NCI-H2227 (cell line): ENCODE measurements at regions not wholly inside any gene's neighbourhood (a gene's known extent, or its start where the extent isn't known, plus 50 kb on each side); places are given as distances from the start of the nearest gene placed in this dataset.

Source experiments
- DNase-seq: peaks from one replicate; lab custom pipeline; 2025; ENCODE audit not compliant: unreplicated experiment; lab: John Stamatoyannopoulos, UW

DNA sequence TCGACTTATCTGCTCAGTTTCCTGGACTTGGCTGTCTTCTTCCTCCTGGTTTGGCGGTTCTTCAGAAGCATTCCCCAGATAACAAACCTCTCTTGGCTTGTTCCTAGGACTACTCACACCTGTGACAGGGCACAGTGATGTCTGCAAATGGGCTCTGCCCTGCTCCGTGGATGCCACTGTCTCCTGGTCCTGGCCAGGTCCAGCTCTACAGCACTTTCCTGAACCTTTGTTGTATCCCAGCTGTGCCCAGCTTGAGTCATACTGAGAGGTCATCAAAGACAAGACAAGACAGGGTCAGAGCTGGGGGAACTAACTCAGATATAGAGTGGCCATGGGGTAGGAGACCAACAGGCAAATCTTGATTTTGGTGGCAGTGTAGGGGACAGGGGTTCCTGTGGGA is 102.7 kb upstream of the SLC22A23 start:
- DNase-seq = no peak

DNA sequence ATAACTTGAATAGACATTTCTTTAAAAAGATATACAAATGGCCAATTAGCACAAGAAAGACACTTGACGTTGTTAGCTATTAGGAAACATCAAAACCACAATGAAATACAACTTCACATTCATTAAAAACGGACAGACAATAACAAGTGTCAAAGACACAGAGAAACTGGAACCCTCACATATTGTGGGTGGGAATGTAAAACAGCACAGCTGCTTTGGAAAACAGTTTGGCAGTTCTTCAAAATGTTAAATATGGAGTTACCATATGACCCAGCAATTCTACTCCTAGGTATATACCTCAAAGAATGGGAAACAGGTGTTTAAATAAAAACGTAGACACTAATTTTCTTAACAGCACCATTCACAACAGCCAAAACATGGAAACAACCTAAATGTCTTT is 100.5 kb upstream of the SLC22A23 start:
- DNase-seq = no peak

DNA sequence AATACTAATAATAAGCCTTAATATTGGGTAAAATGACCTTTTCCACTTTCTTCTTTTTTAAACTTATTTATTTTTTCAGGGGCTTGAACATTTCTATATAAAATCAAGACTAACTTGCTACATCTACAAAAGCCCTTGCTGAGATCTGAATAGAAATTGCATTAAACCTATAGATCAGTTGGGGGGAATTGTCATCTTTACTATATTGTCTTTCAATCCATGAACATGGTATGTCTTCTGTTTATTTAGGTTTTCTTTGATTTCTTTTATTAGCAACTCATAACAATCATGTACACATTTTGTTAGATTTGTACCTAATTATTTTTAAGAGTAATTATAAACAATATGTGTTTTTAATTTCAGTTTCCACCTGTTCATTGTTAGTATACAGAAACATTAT is 96.4 kb upstream of the SLC22A23 start:
- DNase-seq = no peak

DNA sequence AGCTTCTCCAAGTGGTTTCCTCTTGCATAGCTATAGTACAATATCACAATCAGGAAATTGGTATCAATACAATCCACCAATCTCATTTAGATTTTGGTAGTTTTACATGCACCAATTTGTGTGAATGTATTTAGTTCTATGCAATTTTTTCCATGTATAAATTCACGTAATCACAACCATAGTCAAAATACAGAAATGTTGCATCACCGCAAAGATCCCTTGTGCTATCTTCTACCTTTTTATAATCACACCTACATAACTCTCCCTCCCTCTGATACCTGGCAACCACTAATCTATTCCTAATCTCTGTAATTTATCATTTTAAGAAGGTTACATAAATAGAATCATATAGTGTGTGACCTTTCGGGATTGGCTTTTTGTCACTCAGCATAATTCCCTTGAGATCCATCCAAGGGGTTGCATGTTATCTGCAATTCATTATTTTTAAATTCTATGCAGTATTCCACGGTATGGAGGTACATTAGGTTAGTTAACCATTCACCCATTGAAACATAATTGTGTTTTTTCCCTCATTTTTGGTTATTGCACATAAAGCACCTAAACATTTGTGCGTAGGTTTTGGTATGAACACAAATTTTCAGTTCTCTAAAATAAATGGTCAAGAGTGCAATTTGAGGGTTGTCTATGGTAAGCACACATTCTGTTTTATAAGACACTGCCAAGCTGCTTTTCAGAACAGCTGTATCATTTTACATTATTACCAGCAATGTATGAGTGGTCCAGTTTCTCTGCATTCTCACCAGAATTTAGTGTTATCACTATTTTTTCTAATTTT is 95.1 kb upstream of the SLC22A23 start:
- no peak for DNase-seq

DNA sequence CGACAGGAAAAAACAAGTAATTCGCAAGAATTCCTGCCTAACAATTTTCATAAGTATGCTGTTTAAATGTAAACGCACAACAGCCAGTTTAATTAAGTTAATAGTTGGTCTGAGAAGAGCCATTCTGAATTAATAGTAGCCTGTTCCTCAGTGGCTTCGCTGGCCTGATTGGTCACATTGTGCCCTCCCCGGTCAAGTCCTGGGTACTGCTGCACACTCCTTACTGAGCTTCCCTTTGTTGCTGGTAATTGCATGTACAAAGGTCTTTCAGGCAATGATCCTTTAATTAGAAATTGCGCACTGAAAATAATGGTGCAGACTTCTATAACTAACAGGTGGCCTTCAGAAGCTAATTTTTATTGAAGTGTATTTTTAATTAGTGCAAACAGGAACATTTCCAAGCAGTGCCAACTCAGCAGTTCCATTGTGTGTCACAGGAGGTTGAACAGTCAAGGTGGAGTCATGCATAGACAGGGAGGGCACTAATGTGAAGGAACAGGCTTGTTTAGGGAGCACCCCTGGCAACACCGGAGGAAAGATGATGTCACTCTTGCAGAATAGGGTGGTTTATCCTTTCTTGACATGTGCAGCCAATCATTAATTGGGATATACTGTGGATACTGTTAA is 92.6 kb upstream of the SLC22A23 start:
- no peak for DNase-seq

DNA sequence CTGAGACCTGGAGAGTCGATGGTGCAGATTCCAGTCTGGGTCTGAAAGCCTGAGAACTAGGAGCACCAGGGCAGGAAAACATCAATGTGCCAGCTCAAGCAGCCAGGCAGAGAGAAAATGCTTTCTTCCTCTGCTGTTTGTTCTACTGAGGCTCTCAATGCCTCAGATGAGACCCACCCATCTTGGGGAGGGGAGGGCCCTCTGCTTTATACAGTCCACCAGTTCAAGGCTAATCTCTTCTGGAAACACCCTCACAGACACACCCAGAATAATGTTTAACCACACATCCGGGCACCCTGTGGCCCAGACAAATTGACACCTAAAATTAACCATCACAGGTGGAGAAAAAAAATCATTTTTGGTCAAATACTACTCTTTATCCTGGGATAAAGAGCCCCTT is 89.3 kb upstream of the SLC22A23 start:
- DNase-seq = no peak

DNA sequence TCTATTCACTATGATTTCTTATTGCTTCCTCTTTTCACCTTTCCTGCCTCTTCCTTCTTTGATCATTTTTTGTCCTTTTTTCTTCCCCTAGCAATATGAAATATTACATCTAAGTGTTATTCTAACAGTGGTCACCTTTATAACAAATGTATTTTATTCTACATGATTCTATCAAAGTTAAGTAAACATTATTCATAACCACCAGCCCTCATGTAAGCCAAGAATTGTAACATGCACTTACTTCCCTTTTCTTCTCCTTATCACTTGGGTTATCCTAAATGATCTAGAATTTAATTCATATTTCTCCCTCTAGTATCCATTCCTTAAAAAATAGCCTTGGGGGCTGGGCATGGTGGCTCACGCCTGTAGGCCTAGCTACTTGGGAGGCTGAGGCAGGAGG is 88.3 kb upstream of the SLC22A23 start:
- DNase-seq = no peak

DNA sequence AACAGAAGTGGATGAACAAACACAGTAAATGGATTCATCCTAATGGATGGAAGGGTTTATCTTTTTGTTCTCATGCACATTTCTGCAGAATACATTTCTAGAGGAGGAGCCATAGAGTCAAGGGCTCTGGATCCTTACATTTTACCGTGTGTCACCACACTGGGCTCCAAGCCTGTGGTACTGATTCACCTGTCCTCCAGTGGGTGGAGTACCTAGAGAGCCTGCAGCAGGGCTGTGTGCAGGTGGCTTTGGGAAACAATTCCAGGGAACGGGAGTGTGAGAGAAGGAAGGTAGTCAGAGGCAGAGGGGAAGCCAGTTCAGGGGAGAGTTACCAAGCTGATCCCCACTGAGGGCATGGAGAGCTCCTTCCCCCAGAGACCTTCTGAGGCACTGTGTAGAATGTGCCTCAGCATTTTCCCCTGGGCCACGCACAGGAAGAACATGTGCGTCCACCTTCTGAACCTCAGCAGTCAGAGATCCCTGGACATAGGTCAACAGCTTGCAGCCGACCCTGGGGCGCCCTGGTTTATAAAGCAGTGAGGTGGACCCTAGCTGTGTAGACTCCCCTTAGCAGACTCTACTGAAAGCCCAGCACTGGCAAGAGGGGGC is 85.3 kb upstream of the SLC22A23 start:
- DNase-seq = no peak

DNA sequence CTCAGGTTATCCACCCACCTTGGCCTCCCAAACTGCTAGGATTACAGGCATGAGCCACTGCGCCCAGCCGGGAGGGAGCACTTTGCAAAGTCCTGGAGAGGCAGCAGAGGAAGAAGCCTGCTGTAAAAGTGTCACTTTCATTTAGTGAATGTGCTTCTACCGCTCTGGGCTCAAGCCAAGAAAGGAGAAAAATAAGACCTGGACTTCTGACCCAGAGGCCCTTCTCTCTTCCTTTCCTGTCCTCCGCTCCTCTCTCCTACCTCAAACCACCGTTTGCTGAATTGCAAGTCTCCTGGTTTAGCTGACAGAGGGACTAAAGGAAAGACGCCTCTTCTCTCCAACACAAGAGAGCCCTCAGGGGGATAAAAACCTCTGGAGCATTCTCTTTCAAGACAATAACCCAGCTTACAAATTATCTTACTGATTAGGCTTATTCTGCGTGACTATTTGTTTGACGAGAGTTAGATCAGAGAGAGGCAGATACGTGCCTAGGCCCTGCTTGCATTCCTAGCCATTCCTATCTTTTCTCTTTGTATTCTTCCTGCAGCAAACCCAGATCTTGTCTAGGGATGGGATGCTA is 84.2 kb upstream of the SLC22A23 start:
- no peak for DNase-seq

DNA sequence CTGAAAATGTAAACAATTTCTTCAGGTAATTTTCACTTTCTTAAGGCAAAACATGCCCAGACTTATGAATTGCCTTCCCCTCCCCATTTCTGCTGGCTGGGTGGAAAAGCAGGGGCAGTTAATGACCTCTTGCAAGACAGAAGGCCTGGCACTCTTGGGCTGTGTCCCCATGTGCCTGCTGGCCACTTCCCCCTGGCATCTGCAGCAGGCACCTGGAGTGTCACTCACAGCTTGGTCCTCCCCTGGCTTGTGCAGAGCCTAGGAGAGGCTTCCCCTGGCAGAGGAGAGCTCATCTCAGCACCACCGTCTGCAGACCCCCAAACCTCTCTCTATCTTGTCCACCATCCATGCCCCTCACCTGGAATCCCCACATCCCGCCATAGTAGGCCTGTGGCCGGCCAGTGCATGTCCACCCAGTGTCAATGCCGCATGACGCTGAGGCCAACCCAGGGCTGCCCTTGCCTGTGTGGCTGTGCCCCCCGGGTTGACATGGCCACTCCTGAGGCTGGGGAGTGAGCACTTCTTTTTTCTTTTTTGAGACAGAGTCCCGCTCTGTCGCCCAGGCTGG is 83.5 kb upstream of the SLC22A23 start:
- no peak for DNase-seq

DNA sequence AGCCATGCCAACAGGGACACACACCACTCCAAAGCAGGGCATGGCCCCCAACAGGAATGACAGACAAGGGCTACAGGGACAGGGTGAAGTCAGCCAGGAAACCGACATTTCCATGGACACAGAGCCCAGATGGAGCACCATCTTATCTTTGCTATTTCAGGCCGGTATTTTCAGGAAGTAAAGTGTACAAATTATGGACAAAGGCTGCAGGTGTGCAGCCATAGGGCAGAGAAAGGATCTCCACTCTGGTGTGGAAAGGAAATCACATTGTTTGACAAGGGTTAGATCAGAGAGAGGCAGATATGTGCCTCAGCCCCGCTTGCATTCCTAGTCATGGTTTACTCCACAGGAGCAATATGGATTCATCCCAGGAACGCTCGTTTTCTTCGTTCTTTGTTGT is 81.7 kb upstream of the SLC22A23 start:
- no peak for DNase-seq

DNA sequence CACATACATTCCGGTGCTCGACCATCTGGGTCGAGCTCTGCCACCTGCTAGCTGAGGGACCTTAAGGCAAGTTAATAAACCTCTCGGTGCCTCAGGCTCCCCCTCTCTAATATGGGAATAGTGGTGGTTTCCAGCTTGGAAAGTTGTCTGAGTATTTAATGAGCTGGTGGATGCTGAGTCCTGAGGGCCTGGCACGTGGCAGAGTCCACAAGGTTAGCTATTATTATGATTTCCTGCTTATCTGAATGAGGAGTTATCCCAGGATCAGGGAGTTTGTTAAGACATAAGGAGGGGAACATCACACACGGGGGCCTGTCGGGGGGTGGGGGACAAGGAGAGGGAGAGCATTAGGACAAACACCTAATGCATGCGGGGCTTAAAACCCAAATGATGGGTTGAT is 80.1 kb upstream of the SLC22A23 start:
- DNase-seq = no peak

DNA sequence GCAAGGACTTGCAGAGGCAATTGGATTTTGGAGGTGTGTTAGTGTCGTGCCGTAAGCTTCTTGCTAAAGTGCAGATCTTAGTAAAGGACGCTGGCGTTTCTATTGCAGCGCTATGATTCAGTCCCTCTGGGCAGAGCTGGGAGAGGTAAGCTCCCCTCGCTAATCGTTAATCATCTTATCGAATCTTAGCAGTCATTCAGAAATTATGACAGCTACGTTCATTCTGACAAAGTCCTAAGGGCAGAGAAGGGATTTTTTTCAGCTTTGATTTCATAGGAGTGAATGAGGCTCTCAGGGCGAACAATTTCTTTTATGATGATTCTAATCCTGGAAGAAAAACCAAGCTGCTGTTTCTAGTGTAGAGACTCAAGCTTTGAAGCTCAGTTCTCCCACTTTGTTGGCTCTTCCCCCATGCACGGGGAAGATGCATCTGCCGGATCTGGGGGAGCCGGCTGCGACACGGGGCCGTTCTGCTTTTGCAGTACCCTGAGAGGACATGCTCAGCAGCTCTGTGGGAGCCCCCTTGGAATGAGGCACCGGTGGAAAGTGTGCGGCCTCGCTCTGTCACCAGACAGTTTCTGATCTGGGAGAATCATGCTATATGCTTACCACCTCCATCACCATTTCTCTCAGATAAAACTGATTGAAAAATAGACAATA is 79.1 kb upstream of the SLC22A23 start:
- DNase-seq = peak; percentile 19

DNA sequence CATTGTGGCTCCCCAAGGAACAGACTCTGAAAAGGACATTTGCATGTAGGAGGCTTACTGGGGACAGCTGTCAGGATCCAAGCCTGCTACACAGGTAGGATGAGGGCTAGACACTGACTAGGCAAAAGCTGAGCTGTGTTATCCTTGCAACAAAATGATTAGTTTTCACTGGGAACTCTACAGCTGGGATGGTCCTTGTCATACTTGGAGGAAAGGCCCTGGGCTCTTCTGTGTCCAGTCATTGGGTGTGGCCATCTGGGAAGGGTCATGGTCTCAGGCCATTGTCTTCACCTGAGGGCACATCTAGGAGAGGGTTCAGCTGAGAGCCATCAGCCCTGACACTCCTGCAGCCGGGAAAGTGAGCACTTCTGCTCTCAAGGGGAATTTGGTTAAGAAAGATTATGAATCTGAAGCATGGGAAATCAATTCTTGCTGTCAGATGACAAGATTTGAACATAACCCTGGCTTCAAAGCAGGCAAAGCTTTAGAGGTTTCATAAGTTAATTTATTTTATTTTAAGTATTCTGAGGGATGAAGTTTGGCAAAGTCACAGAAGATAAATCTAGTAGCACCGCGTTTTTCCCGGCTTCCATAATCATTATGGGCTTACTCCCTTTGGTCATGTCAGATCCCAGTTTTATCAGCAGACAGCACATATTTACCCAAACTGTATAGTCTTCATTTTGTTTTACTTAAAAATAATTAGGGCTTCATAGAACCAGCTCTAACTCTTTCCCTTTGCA is 78.4 kb upstream of the SLC22A23 start:
- no peak for DNase-seq

DNA sequence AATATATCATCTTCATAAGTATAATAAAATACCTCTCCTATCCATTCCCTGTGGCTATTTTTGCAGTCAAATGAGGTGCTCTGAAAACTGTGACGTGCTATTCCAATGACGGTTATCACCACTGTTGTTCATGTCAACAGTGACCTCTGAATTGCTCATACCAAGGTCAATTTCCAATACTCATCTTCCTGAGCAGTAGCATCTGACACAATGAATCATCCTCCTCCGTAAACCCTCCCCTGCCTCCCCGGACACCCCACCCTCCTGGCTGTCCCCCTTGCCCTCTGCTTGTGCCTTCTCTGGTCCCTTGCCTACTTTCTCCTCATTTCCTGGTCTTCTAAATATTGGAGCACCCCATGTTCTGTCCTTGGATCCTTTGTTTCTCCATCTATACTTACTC is 77.7 kb upstream of the SLC22A23 start:
- no peak for DNase-seq

DNA sequence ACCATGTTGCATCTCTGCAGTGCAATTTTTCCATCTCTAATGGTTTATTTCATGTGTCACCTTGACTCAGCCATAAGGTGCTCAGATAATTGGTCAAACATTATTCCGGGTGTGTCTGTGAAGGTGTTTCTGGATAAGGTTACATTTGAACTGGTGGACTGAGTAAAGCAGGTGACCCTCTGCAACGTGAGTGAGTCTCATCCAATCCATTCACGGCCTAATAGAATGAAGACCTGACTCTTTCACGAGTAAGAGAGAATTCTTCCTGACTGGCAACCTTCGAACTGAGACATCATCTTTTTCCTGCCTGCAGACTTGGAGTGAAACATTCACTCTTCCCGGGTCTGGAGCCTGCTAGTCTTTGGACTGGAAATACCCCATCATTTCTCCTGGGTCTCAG is 77.1 kb upstream of the SLC22A23 start:
- no peak for DNase-seq

DNA sequence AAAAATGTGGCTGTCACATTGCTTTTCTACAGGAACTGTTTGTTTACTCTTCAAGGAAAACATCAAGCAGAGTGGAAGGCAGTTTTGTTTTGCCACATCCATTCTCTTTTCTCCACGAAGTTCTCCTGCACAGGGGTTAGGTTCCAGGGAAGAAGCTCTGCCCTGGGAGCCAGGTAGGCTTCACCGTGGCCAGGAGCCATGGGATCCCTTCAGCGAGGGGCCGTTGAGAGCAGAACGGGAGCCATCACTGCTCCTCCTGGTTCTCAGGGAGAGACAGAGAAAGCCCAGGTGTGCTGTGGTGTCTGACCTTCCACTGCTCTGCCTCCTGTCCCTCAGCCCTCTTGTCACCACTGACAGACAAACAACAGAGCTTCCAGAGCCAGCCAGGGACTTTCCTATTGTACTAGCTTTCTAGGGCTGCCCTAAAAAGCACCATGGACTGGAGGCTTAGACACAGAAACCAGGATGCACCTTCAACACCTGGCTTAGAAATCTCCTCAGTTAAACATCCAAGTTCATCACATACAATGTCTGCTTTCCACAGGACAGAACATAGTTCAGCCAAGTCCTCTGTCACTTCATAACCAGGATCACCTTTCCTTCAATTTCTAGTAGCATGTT is 75.6 kb upstream of the SLC22A23 start:
- no peak for DNase-seq

DNA sequence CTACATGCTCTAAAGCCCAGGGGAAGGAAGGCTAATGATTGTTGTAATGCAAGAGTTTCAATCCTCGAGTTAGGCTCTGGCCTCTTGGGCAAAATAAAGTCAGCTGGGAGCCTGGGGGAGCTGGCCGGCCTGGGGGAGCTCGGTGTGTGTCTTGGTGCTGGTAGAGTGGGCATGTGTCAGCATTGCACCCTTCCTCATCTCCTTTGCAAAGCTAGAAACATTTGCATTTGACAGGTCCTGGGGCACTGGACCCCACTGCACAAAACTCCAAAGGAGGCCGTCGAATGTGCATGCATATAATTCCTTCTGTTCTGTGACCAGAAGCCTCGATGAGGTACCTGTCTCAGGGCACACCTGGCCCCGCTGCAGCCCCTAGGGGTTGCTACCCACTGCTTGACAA is 74.6 kb upstream of the SLC22A23 start:
- no peak for DNase-seq

DNA sequence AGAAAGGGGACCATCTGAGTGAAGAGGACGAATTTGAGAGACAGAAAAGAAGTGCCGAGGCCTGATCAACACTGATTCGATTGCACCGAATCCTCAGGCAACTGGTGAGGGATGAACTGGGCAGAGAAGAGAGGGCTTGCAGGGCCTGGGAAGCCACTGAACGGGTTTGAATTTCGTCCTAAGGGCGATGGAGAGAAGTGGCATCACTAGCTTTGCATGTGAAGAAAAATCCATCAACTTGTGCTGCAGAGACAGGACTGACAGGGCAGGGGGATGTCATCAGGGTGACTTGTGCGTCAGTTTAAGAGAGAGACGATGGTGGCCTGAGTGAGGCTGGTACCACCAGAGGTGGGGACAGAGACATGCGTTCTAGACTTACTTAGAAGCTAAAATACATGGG is 73.7 kb upstream of the SLC22A23 start:
- no peak for DNase-seq

DNA sequence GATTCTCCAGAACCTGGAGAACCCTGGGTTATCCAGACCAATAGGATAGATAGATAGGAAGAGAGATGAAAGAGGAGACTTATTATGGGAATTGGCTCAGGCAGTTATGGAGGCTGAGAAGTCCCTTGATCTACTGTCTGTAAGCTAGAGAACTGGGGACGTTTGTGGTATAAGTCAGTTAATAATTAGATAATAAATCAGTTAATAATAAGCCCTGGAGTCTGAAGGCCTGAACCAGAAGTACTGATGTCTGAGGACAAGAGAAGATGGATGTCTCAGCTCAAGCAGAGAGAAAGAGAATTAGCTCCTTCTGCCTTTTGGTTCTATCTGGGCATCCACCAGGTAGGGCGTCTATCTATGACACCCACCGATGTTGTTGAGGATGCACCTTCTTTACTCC is 72.9 kb upstream of the SLC22A23 start:
- no peak for DNase-seq
